ENCODE measurements at regions not wholly inside any gene's neighbourhood (a gene's known extent, or its start where the extent isn't known, plus 50 kb on each side); places are given as distances from the start of the nearest gene placed in this dataset.
"Not testable (repeated sequence)": the region's sequence is repeated elsewhere in the genome, so short reads cannot be mapped to it uniquely, and the experiment has no call there.

GRCh38 chr10:55929291-55929690 is 431.8 kb downstream of the ZWINT start:
- Mint-ChIP-seq H3K4me3 (no peak overlapping the region), H3K4me1 (ENCODE audit: low read depth) (no peaks in the 10 kb centered on the region), H3K9me3 (peaks cover 4% of the 10 kb centered on the region), H3K36me3 (ENCODE audit: insufficient read depth) (no peaks in the 10 kb centered on the region), H3K27me3 (ENCODE audit: low read depth) (no peaks in the 10 kb centered on the region)
- DNase-seq (no peak), ATAC-seq (no peak)

GRCh38 chr10:55899472-55900147 is 461.4 kb downstream of the ZWINT start:
- ATAC-seq; H3K9me3 Mint-ChIP-seq; H3K36me3 Mint-ChIP-seq (ENCODE audit: insufficient read depth); DNase-seq; H3K4me1 Mint-ChIP-seq (ENCODE audit: low read depth); H3K4me3 Mint-ChIP-seq; H3K27me3 Mint-ChIP-seq (ENCODE audit: low read depth): not testable (repeated sequence)

GRCh38 chr10:55897490-55897921 is 463.6 kb downstream of the ZWINT start:
- H3K27me3 Mint-ChIP-seq (ENCODE audit: low read depth): no peaks in the 10 kb centered on the region
- H3K36me3 Mint-ChIP-seq (ENCODE audit: insufficient read depth): no peaks in the 10 kb centered on the region
- no peak for ATAC-seq
- no peak overlapping the region for H3K4me3 Mint-ChIP-seq
- peaks cover 11% of the 10 kb centered on the region for H3K9me3 Mint-ChIP-seq
- DNase-seq: no peak
- no peaks in the 10 kb centered on the region for H3K4me1 Mint-ChIP-seq (ENCODE audit: low read depth)

- Mint-ChIP-seq H3K9me3 (peaks cover 8% of the 10 kb centered on the region), H3K27me3 (ENCODE audit: low read depth) (no peaks in the 10 kb centered on the region)
- ATAC-seq: no peak
These were observed 468.8 kb downstream of the ZWINT start for GRCh38 chr10:55892276-55892675.

GRCh38 chr10:55881588-55881987 is 479.5 kb downstream of the ZWINT start:
- H3K4me1 Mint-ChIP-seq (ENCODE audit: low read depth): no peaks in the 10 kb centered on the region
- peaks cover 13% of the 10 kb centered on the region for H3K9me3 Mint-ChIP-seq
- no peaks in the 10 kb centered on the region for H3K36me3 Mint-ChIP-seq (ENCODE audit: insufficient read depth)
- DNase-seq (no peak), ATAC-seq (no peak)
- H3K27me3 Mint-ChIP-seq (ENCODE audit: low read depth): no peaks in the 10 kb centered on the region
- no peak overlapping the region for H3K4me3 Mint-ChIP-seq

More at GRCh38 chr10:55892276-55892675, 468.8 kb downstream of the ZWINT start:
- H3K4me1 Mint-ChIP-seq (ENCODE audit: low read depth): no peaks in the 10 kb centered on the region
- DNase-seq: no peak
- H3K4me3 Mint-ChIP-seq: no peak overlapping the region
- H3K36me3 Mint-ChIP-seq (ENCODE audit: insufficient read depth): no peaks in the 10 kb centered on the region

- H3K36me3 Mint-ChIP-seq (ENCODE audit: insufficient read depth): no peaks in the 10 kb centered on the region
- ATAC-seq: no peak
- DNase-seq: no peak
- H3K4me1 Mint-ChIP-seq (ENCODE audit: low read depth): no peaks in the 10 kb centered on the region
- no peaks in the 10 kb centered on the region for H3K27me3 Mint-ChIP-seq (ENCODE audit: low read depth)
- H3K9me3 Mint-ChIP-seq: peaks cover 3% of the 10 kb centered on the region
- H3K4me3 Mint-ChIP-seq: no peak overlapping the region
These were observed 487.6 kb downstream of the ZWINT start for GRCh38 chr10:55873485-55873884.

GRCh38 chr10:55870186-55870585 is 490.9 kb downstream of the ZWINT start:
- no peak for DNase-seq
- Mint-ChIP-seq H3K36me3 (ENCODE audit: insufficient read depth) (no peaks in the 10 kb centered on the region), H3K4me3 (no peak overlapping the region), H3K27me3 (ENCODE audit: low read depth) (no peaks in the 10 kb centered on the region), H3K9me3 (peaks cover 4% of the 10 kb centered on the region), H3K4me1 (ENCODE audit: low read depth) (no peaks in the 10 kb centered on the region)
- ATAC-seq: no peak

- Mint-ChIP-seq H3K4me1 (ENCODE audit: low read depth) (no peaks in the 10 kb centered on the region), H3K27me3 (ENCODE audit: low read depth) (no peaks in the 10 kb centered on the region), H3K36me3 (ENCODE audit: insufficient read depth) (no peaks in the 10 kb centered on the region), H3K4me3 (no peak overlapping the region), H3K9me3 (peaks cover 8% of the 10 kb centered on the region)
- ATAC-seq: no peak
- DNase-seq: no peak
These were observed 493.2 kb downstream of the ZWINT start for GRCh38 chr10:55867848-55868247.

GRCh38 chr10:55858730-55859129 is 502.3 kb downstream of the ZWINT start:
- Mint-ChIP-seq H3K4me1 (ENCODE audit: low read depth) (no peaks in the 10 kb centered on the region), H3K4me3 (no peak overlapping the region), H3K9me3 (peaks cover 8% of the 10 kb centered on the region), H3K36me3 (ENCODE audit: insufficient read depth) (no peaks in the 10 kb centered on the region), H3K27me3 (ENCODE audit: low read depth) (no peaks in the 10 kb centered on the region)
- DNase-seq (no peak), ATAC-seq (no peak)

GRCh38 chr10:55852900-55853299 is 508.2 kb downstream of the ZWINT start:
- no peaks in the 10 kb centered on the region for H3K36me3 Mint-ChIP-seq (ENCODE audit: insufficient read depth)
- no peak for ATAC-seq
- H3K9me3 Mint-ChIP-seq: peaks cover 12% of the 10 kb centered on the region

GRCh38 chr10:55837273-55837672 is 523.8 kb downstream of the ZWINT start:
- H3K4me3 Mint-ChIP-seq: no peak overlapping the region
- peaks cover 12% of the 10 kb centered on the region for H3K9me3 Mint-ChIP-seq

More at GRCh38 chr10:55852900-55853299, 508.2 kb downstream of the ZWINT start:
- Mint-ChIP-seq H3K4me1 (ENCODE audit: low read depth) (no peaks in the 10 kb centered on the region), H3K4me3 (no peak overlapping the region), H3K27me3 (ENCODE audit: low read depth) (no peaks in the 10 kb centered on the region)
- no peak for DNase-seq

GRCh38 chr10:55822096-55822495 is 539.0 kb downstream of the ZWINT start:
- H3K36me3 Mint-ChIP-seq (ENCODE audit: insufficient read depth): no peaks in the 10 kb centered on the region
- ATAC-seq: no peak
- H3K9me3 Mint-ChIP-seq: peaks cover 14% of the 10 kb centered on the region
- no peak overlapping the region for H3K4me3 Mint-ChIP-seq
- no peak for DNase-seq
- no peaks in the 10 kb centered on the region for H3K4me1 Mint-ChIP-seq (ENCODE audit: low read depth)
- no peaks in the 10 kb centered on the region for H3K27me3 Mint-ChIP-seq (ENCODE audit: low read depth)

More at GRCh38 chr10:55837273-55837672, 523.8 kb downstream of the ZWINT start:
- Mint-ChIP-seq H3K4me1 (ENCODE audit: low read depth) (no peaks in the 10 kb centered on the region), H3K27me3 (ENCODE audit: low read depth) (no peaks in the 10 kb centered on the region), H3K36me3 (ENCODE audit: insufficient read depth) (no peaks in the 10 kb centered on the region)
- ATAC-seq: no peak
- no peak for DNase-seq

GRCh38 chr10:55820478-55820877 is 540.6 kb downstream of the ZWINT start:
- DNase-seq: no peak
- no peak for ATAC-seq
- Mint-ChIP-seq H3K4me3 (no peak overlapping the region), H3K9me3 (peaks cover 17% of the 10 kb centered on the region), H3K27me3 (ENCODE audit: low read depth) (no peaks in the 10 kb centered on the region), H3K36me3 (ENCODE audit: insufficient read depth) (no peaks in the 10 kb centered on the region), H3K4me1 (ENCODE audit: low read depth) (no peaks in the 10 kb centered on the region)

GRCh38 chr10:55820071-55820470 is 541.0 kb downstream of the ZWINT start:
- H3K9me3 Mint-ChIP-seq: peaks cover 17% of the 10 kb centered on the region
- no peak overlapping the region for H3K4me3 Mint-ChIP-seq
- no peak for ATAC-seq

GRCh38 chr10:55813451-55814170 is 547.4 kb downstream of the ZWINT start:
- Mint-ChIP-seq H3K27me3 (ENCODE audit: low read depth) (no peaks in the 10 kb centered on the region), H3K36me3 (ENCODE audit: insufficient read depth) (no peaks in the 10 kb centered on the region), H3K9me3 (peaks cover 15% of the 10 kb centered on the region), H3K4me3 (no peak overlapping the region), H3K4me1 (ENCODE audit: low read depth) (no peaks in the 10 kb centered on the region)
- no peak for DNase-seq
- ATAC-seq: no peak

More at GRCh38 chr10:55820071-55820470, 541.0 kb downstream of the ZWINT start:
- H3K4me1 Mint-ChIP-seq (ENCODE audit: low read depth): no peaks in the 10 kb centered on the region
- no peaks in the 10 kb centered on the region for H3K36me3 Mint-ChIP-seq (ENCODE audit: insufficient read depth)
- H3K27me3 Mint-ChIP-seq (ENCODE audit: low read depth): no peaks in the 10 kb centered on the region
- DNase-seq: no peak

All from activated T-cell treated with anti-CD3 and anti-CD28 coated beads, Interleukin-2, amount 50 U/mL, for 4 hours (primary cell).